Endothelial cell (in vitro differentiated cells): ENCODE measurements at regions not wholly inside any gene's neighbourhood (a gene's known extent, or its start where the extent isn't known, plus 50 kb on each side); places are given as distances from the start of the nearest gene placed in this dataset.

ENCODE experiments used
- DNase-seq: peaks from one replicate; pipeline ENCODE4 v3.0.0; 2021; ENCODE audit warnings: low spot score
- H3K27ac Mint-ChIP-seq: one replicate; pipeline ENCODE4 v1.8.0; 2021; ENCODE audit warnings: mixed read lengths, inconsistent platforms; ENCODE audit not compliant: unreplicated experiment
- H3K27me3 Mint-ChIP-seq: one replicate; pipeline ENCODE4 v1.8.0; 2021; ENCODE audit warnings: mild to moderate bottlenecking, moderate library complexity, mixed read lengths, inconsistent platforms; ENCODE audit not compliant: unreplicated experiment
- H3K36me3 Mint-ChIP-seq: one replicate; pipeline ENCODE4 v1.8.0; 2021; ENCODE audit warnings: mild to moderate bottlenecking, low read depth, mixed read lengths, inconsistent platforms; ENCODE audit not compliant: unreplicated experiment
- H3K4me1 Mint-ChIP-seq: one replicate; pipeline ENCODE4 v1.8.0; 2021; ENCODE audit warnings: mild to moderate bottlenecking, mixed read lengths, inconsistent platforms; ENCODE audit not compliant: unreplicated experiment
- H3K4me3 Mint-ChIP-seq: one replicate; pipeline ENCODE4 v1.8.0; 2021; ENCODE audit warnings: mild to moderate bottlenecking, mixed read lengths, inconsistent platforms; ENCODE audit not compliant: unreplicated experiment
- H3K9me3 Mint-ChIP-seq: one replicate; pipeline ENCODE4 v1.8.0; 2021; ENCODE audit warnings: mixed read lengths, inconsistent platforms; ENCODE audit not compliant: unreplicated experiment
- TF ChIP-seq, protein P1 (sequence below): fragments of 200-600 bp; sonication (generic); IDR thresholded peaks from one replicate; pipeline ENCODE4 v1.5.0; 2021; ENCODE audit warnings: antibody characterized with exemption; ENCODE audit not compliant: unreplicated experiment

GRCh38 chr5:58232130-58232529 lies 227.8 kb downstream of the PLK2 start:
- Mint-ChIP-seq H3K4me3 (no peak overlapping the region), H3K9me3 (no peaks in the 10 kb centered on the region), H3K4me1 (peaks cover 9% of the 10 kb centered on the region), H3K27ac (no peak overlapping the region), H3K27me3 (no peaks in the 10 kb centered on the region), H3K36me3 (no peaks in the 10 kb centered on the region)
- DNase-seq = no peak
- TF ChIP-seq, protein P1, sequence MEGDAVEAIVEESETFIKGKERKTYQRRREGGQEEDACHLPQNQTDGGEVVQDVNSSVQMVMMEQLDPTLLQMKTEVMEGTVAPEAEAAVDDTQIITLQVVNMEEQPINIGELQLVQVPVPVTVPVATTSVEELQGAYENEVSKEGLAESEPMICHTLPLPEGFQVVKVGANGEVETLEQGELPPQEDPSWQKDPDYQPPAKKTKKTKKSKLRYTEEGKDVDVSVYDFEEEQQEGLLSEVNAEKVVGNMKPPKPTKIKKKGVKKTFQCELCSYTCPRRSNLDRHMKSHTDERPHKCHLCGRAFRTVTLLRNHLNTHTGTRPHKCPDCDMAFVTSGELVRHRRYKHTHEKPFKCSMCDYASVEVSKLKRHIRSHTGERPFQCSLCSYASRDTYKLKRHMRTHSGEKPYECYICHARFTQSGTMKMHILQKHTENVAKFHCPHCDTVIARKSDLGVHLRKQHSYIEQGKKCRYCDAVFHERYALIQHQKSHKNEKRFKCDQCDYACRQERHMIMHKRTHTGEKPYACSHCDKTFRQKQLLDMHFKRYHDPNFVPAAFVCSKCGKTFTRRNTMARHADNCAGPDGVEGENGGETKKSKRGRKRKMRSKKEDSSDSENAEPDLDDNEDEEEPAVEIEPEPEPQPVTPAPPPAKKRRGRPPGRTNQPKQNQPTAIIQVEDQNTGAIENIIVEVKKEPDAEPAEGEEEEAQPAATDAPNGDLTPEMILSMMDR = no peak

DNA sequence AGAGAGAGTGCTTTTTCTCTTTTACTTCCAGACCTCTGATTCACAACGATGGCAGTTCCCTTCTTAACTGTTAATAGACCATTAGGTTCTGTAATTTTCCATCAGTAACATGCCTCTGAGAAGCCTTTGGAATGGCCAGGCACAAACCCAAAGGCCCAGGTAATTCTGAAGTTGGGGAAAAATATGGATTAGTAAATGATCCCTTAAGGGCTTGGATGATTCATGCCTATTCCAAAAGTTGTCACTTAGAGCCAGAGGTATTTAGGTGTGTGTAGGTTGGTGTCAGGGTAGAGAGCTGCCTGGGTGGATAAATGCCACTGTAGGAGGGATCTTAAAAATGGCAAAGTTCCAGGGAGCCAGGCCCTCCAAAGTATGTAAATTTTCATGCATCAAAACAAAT lies 228.8 kb downstream of the PLK2 start:
- DNase-seq = no peak
- TF ChIP-seq, protein P1 = no peak
- Mint-ChIP-seq H3K27ac (no peak overlapping the region), H3K9me3 (no peaks in the 10 kb centered on the region), H3K4me1 (peaks cover 9% of the 10 kb centered on the region), H3K4me3 (no peak overlapping the region), H3K27me3 (no peaks in the 10 kb centered on the region), H3K36me3 (no peaks in the 10 kb centered on the region)

- H3K27ac Mint-ChIP-seq = no peak overlapping the region
- H3K4me1 Mint-ChIP-seq = peaks cover 9% of the 10 kb centered on the region
- H3K9me3 Mint-ChIP-seq = no peaks in the 10 kb centered on the region
- TF ChIP-seq, protein P1 = no peak
- H3K36me3 Mint-ChIP-seq = no peaks in the 10 kb centered on the region
- H3K4me3 Mint-ChIP-seq = no peak overlapping the region
- DNase-seq = no peak
- no peaks in the 10 kb centered on the region for H3K27me3 Mint-ChIP-seq
These were observed 231.0 kb downstream of the PLK2 start for GRCh38 chr5:58228896-58229295.

DNA sequence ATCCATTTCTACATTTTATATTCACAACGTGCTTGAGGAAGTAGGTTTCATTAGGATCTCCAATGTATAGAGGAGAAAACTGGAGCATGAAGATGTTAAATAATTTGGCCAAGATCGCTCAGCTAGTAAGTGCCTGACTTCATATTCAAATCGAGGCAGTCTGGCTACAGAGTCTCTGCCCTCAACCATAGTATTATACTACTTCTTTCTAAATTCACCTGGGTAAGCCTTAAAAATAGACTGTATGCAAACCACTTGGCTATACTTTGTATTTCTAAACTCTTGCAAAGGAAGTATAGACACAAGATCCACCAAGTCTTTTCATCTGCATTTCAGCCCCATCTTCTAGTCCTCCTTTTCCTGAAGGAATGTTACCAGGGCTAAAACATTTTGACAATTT lies 232.0 kb downstream of the PLK2 start:
- no peak for DNase-seq
- H3K36me3 Mint-ChIP-seq = no peaks in the 10 kb centered on the region
- H3K27me3 Mint-ChIP-seq = no peaks in the 10 kb centered on the region
- no peak overlapping the region for H3K4me3 Mint-ChIP-seq
- TF ChIP-seq, protein P1 = no peak
- H3K4me1 Mint-ChIP-seq = peaks cover 9% of the 10 kb centered on the region
- H3K27ac Mint-ChIP-seq = no peak overlapping the region
- no peaks in the 10 kb centered on the region for H3K9me3 Mint-ChIP-seq

- no peak for DNase-seq
- H3K27ac Mint-ChIP-seq = no peak overlapping the region
- no peaks in the 10 kb centered on the region for H3K9me3 Mint-ChIP-seq
- H3K4me3 Mint-ChIP-seq = no peak overlapping the region
- peaks cover 9% of the 10 kb centered on the region for H3K4me1 Mint-ChIP-seq
- H3K27me3 Mint-ChIP-seq = no peaks in the 10 kb centered on the region
- no peaks in the 10 kb centered on the region for H3K36me3 Mint-ChIP-seq
- TF ChIP-seq, protein P1 = no peak
These were observed 235.2 kb downstream of the PLK2 start for GRCh38 chr5:58224661-58225060.
